DND-41 (cell line): ENCODE measurements at regions not wholly inside any gene's neighbourhood (a gene's known extent, or its start where the extent isn't known, plus 50 kb on each side); places are given as distances from the start of the nearest gene placed in this dataset.

Experiments
- EZH2 ChIP-seq: IDR thresholded peaks from 3 replicates; pipeline ENCODE4 v1.6.1; 2012; ENCODE audit warnings: borderline replicate concordance, low read depth, mild to moderate bottlenecking, moderate library complexity, low read length, inconsistent platforms; ENCODE audit not compliant: severe bottlenecking
- TF ChIP-seq, protein P1 (sequence below): IDR thresholded peaks from 2 replicates; pipeline ENCODE4 v1.5.1; 2012; ENCODE audit warnings: borderline replicate concordance, low read length, moderate library complexity, mild to moderate bottlenecking; ENCODE audit not compliant: poor library complexity, severe bottlenecking; ENCODE audit errors: extremely low read depth

DNA sequence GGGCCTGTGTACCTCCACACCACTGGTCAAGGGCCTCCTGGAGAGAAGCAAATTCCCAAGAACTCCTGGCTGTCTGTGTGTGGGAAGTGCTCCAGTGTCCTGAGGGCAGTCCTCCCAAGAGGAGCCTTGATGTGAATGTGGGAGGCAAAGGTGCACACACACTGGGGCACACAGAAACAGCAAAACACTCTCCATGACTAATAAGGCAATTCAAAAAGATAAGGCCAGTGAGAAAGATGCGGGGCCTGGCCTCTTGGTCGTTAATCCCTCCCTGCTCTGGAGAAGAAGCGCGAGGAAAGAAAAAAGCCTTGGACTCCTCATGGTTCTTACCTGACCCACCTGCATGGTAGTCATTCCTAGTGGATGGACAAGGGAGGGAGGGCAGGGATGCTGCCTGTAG is 373.2 kb downstream of the SLC4A3 start:
- TF ChIP-seq, protein P1, sequence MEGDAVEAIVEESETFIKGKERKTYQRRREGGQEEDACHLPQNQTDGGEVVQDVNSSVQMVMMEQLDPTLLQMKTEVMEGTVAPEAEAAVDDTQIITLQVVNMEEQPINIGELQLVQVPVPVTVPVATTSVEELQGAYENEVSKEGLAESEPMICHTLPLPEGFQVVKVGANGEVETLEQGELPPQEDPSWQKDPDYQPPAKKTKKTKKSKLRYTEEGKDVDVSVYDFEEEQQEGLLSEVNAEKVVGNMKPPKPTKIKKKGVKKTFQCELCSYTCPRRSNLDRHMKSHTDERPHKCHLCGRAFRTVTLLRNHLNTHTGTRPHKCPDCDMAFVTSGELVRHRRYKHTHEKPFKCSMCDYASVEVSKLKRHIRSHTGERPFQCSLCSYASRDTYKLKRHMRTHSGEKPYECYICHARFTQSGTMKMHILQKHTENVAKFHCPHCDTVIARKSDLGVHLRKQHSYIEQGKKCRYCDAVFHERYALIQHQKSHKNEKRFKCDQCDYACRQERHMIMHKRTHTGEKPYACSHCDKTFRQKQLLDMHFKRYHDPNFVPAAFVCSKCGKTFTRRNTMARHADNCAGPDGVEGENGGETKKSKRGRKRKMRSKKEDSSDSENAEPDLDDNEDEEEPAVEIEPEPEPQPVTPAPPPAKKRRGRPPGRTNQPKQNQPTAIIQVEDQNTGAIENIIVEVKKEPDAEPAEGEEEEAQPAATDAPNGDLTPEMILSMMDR = no peak
- TF ChIP-seq EZH2 = no peak
